Endodermal cell (in vitro differentiated cells): ENCODE measurements at regions not wholly inside any gene's neighbourhood (a gene's known extent, or its start where the extent isn't known, plus 50 kb on each side); places are given as distances from the start of the nearest gene placed in this dataset.
A peak's percentile ranks its signal among the peaks of the same experiment; 100 is the strongest.

Source experiments
- DNase-seq: peaks from one replicate; pipeline ENCODE4 v3.0.0-alpha.2; 2017
- H3K27ac ChIP-seq: 2 replicates; pipeline ENCODE4 v1.5.1; 2013; ENCODE audit warnings: mild to moderate bottlenecking, low read depth, low read length, moderate library complexity
- H3K27me3 ChIP-seq: 2 replicates; pipeline ENCODE4 v1.6.1; 2013; ENCODE audit warnings: mild to moderate bottlenecking, low read length, moderate library complexity; ENCODE audit not compliant: insufficient read depth, control insufficient read depth, poor library complexity, severe bottlenecking
- H3K36me3 ChIP-seq: 2 replicates; pipeline ENCODE4 v1.7.0; 2013; ENCODE audit warnings: mild to moderate bottlenecking, low read length, moderate library complexity; ENCODE audit not compliant: control insufficient read depth, insufficient read depth
- H3K4me1 ChIP-seq: one replicate; pipeline ENCODE4 v1.7.0; 2013; ENCODE audit warnings: low read length; ENCODE audit not compliant: control insufficient read depth, insufficient read depth
- H3K4me3 ChIP-seq: 2 replicates; pipeline ENCODE4 v1.5.1; 2013; ENCODE audit warnings: mild to moderate bottlenecking, low read length, moderate library complexity
- H3K9ac ChIP-seq: 2 replicates; pipeline ENCODE4 v1.6.1; 2013; ENCODE audit warnings: mild to moderate bottlenecking, low read length, moderate library complexity; ENCODE audit not compliant: poor library complexity, severe bottlenecking; ENCODE audit errors: extremely low read depth
- H3K9me3 ChIP-seq: 2 replicates; pipeline ENCODE4 v1.6.1; 2013; ENCODE audit warnings: mild to moderate bottlenecking, low read length, moderate library complexity; ENCODE audit not compliant: control insufficient read depth
- H3K27ac Mint-ChIP-seq: 2 replicates; pipeline ENCODE4 v1.8.0; 2020; ENCODE audit warnings: mixed read lengths
- H3K27me3 Mint-ChIP-seq: 2 replicates; pipeline ENCODE4 v1.8.0; 2021; ENCODE audit warnings: mild to moderate bottlenecking, mixed read lengths; ENCODE audit not compliant: insufficient read depth
- H3K36me3 Mint-ChIP-seq: 2 replicates; pipeline ENCODE4 v1.8.0; 2020; ENCODE audit warnings: low read depth, mixed read lengths
- H3K4me1 Mint-ChIP-seq: 2 replicates; pipeline ENCODE4 v1.8.0; 2020; ENCODE audit warnings: mixed read lengths
- H3K4me3 Mint-ChIP-seq: 2 replicates; pipeline ENCODE4 v1.8.0; 2020; ENCODE audit warnings: mild to moderate bottlenecking, moderate library complexity, mixed read lengths
- H3K9me3 Mint-ChIP-seq: 2 replicates; pipeline ENCODE4 v1.8.0; 2020; ENCODE audit warnings: mild to moderate bottlenecking, mixed read lengths
- WGBS, 2 experiments: methylation state at CpG; one replicate each; pipeline versions ENCODE4 v1.1.5 to v1.1.7; 2013; ENCODE audit warnings: missing lambda C conversion rate in 2 of 2, mixed read lengths in 1 of 2; ENCODE audit not compliant: insufficient coverage in 1 of 2, insufficient read length in 1 of 2; 5-methylcytosine and 5-hydroxymethylcytosine counted together
- TF ChIP-seq, protein P1 (sequence below): fragments of 200-600 bp; sonication (generic); conservative IDR thresholded peaks from 2 replicates; pipeline ENCODE4 v1.5.0; 2021; ENCODE audit warnings: antibody characterized with exemption, mild to moderate bottlenecking

DNA sequence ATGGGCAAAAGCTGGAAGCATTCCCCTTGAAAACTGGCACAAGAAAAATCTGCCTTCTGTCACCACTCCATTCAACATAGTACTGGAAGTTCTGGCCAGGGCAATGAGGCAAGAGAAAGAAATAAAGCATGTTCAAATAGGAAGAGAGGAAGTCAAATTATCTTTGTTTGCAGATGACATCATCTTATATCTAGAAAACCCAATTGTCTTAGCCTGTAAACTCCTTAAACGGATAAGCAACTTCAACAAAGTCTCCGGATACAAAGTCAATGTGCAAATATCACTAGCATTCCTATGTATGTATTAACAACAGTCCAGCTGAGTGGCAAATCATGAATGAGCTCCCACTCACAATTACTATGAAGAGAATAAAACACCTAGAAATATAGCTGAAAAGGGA is 1579.3 kb downstream of the SUCLG1 start:
- Histone ChIP-seq H3K4me3 (peak overlapping the region; percentile 11), H3K27ac (no peak overlapping the region), H3K36me3 (no peaks in the 10 kb centered on the region), H3K27me3 (no peaks in the 10 kb centered on the region), H3K9me3 (peaks cover 28% of the 10 kb centered on the region), H3K9ac (no peak overlapping the region), H3K4me1 (no peaks in the 10 kb centered on the region)
- TF ChIP-seq, protein P1, sequence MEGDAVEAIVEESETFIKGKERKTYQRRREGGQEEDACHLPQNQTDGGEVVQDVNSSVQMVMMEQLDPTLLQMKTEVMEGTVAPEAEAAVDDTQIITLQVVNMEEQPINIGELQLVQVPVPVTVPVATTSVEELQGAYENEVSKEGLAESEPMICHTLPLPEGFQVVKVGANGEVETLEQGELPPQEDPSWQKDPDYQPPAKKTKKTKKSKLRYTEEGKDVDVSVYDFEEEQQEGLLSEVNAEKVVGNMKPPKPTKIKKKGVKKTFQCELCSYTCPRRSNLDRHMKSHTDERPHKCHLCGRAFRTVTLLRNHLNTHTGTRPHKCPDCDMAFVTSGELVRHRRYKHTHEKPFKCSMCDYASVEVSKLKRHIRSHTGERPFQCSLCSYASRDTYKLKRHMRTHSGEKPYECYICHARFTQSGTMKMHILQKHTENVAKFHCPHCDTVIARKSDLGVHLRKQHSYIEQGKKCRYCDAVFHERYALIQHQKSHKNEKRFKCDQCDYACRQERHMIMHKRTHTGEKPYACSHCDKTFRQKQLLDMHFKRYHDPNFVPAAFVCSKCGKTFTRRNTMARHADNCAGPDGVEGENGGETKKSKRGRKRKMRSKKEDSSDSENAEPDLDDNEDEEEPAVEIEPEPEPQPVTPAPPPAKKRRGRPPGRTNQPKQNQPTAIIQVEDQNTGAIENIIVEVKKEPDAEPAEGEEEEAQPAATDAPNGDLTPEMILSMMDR = no peak
- Mint-ChIP-seq H3K9me3 (peaks cover 19% of the 10 kb centered on the region), H3K4me1 (peaks cover 10% of the 10 kb centered on the region), H3K4me3 (no peak overlapping the region), H3K27ac (peak overlapping the region; percentile 3), H3K27me3 (no peaks in the 10 kb centered on the region), H3K36me3 (peaks cover 4% of the 10 kb centered on the region)
- no peak for DNase-seq
- 9% methylated on average over 1 of the region's 2 CpGs; no CpG with 5 or more reads in 1 of the 2 experiments for WGBS, 2 experiments

DNA sequence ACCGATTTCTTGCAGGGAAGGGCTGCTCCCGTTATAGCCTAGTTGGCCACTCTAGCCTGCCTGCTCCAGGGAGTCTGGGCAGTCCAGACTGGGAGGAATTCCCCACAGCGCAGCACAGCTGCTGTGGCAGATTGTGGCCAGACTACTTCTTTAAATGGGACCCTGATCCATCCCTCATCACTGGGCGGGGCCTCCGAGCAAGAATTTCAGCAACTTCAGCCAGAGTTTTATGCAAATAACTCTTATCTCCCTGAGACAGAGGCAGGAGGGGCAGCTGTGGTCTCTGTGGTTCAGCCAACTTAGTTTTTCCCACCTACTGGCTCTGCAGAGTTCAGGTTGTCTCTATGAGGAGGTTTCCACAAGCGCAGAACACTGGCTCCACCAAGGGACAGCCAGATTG is 1583.2 kb downstream of the SUCLG1 start:
- Histone ChIP-seq H3K27me3 (no peaks in the 10 kb centered on the region), H3K36me3 (no peaks in the 10 kb centered on the region), H3K9ac (no peak overlapping the region), H3K4me1 (no peaks in the 10 kb centered on the region), H3K9me3 (peaks cover 21% of the 10 kb centered on the region), H3K27ac (no peak overlapping the region), H3K4me3 (no peak overlapping the region)
- Mint-ChIP-seq H3K4me3 (no peak overlapping the region), H3K4me1 (peaks cover 10% of the 10 kb centered on the region), H3K36me3 (peaks cover 4% of the 10 kb centered on the region), H3K27me3 (no peaks in the 10 kb centered on the region), H3K9me3 (peaks cover 14% of the 10 kb centered on the region), H3K27ac (no peak overlapping the region)
- TF ChIP-seq, protein P1 = no peak
- WGBS, 2 experiments = 88 to 94% methylated on average over 5 to 6 of the region's 6 CpGs
- peak; percentile 49 for DNase-seq

DNA sequence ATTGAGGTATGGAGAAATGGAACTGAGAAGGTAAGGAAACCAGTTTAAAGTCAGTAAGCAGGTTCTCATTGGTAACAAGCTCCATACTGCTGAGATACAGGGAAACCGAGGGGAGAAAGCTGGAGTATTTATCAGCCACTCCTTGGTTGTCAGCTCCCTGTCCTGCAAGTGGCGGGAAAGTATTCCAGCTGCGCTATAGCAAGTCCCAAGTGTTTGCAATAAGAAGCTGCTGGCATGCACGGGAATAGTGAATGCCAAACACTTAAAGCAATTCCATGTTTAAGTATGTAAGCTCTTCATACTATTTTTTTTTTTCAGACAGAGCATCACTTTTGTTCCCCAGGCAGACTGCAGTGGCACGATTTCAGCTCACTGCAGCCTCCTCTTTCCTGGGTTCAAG is 1601.1 kb downstream of the SUCLG1 start:
- no peaks in the 10 kb centered on the region for H3K27me3 Mint-ChIP-seq
- H3K9me3 Mint-ChIP-seq = no peaks in the 10 kb centered on the region
- H3K4me3 Mint-ChIP-seq = no peak overlapping the region
- no peaks in the 10 kb centered on the region for H3K36me3 Mint-ChIP-seq
- H3K4me3 ChIP-seq = no peak overlapping the region
- DNase-seq = no peak
- TF ChIP-seq, protein P1 = no peak
- H3K27ac ChIP-seq = no peak overlapping the region
- H3K27me3 ChIP-seq = no peaks in the 10 kb centered on the region
- no peaks in the 10 kb centered on the region for H3K36me3 ChIP-seq
- no peak overlapping the region for H3K9ac ChIP-seq
- H3K4me1 Mint-ChIP-seq = no peaks in the 10 kb centered on the region
- H3K4me1 ChIP-seq = no peaks in the 10 kb centered on the region
- H3K27ac Mint-ChIP-seq = no peak overlapping the region
- 89% methylated on average over 3 to 5 of the region's 5 CpGs for WGBS, 2 experiments
- no peaks in the 10 kb centered on the region for H3K9me3 ChIP-seq
